Subcutaneous abdominal adipose tissue (tissue), 5 donors: ENCODE measurements at regions not wholly inside any gene's neighbourhood (a gene's known extent, or its start where the extent isn't known, plus 50 kb on each side); places are given as distances from the start of the nearest gene placed in this dataset.

Experiments
- H3K27ac ChIP-seq: one replicate; pipeline ENCODE4 v1.7.0; 2013; ENCODE audit warnings: low read depth, mild to moderate bottlenecking, inconsistent platforms, low read length, moderate library complexity
- H3K27me3 ChIP-seq, 5 donors: one replicate each; pipeline ENCODE4 v1.7.0; 2013; ENCODE audit warnings: low read length in 5 of 5, inconsistent platforms in 1 of 5; ENCODE audit not compliant: control insufficient read depth in 5 of 5, insufficient read depth in 4 of 5
- H3K36me3 ChIP-seq, 5 donors: one replicate each; pipeline ENCODE4 v1.7.0; 2013; ENCODE audit warnings: low read length in 5 of 5; ENCODE audit not compliant: control insufficient read depth in 5 of 5, insufficient read depth in 5 of 5
- H3K4me1 ChIP-seq, 5 donors: one replicate each; pipeline ENCODE4 v1.7.0; 2013; ENCODE audit warnings: low read length in 5 of 5, mild to moderate bottlenecking in 3 of 5, moderate library complexity in 1 of 5; ENCODE audit not compliant: control insufficient read depth in 5 of 5, insufficient read depth in 5 of 5
- H3K4me3 ChIP-seq, 5 donors: one replicate each; pipeline ENCODE4 v1.7.0; 2013; ENCODE audit warnings: low read length in 5 of 5, low read depth in 1 of 5
- H3K9ac ChIP-seq, 5 donors: one replicate each; pipeline ENCODE4 v1.7.0; 2013; ENCODE audit warnings: low read length in 5 of 5, mild to moderate bottlenecking in 4 of 5, moderate library complexity in 3 of 5
- H3K9me3 ChIP-seq, 5 donors: one replicate each; pipeline ENCODE4 v1.7.0; 2013; ENCODE audit warnings: low read length in 5 of 5; ENCODE audit not compliant: control insufficient read depth in 5 of 5
- donor health status: healthy.
- donor health status: healthy.
- donor health status: healthy.
- donor health status: healthy.
- donor health status: healthy.

- H3K9ac ChIP-seq = no peak overlapping the region
- H3K27ac ChIP-seq = no peak overlapping the region
- no peak overlapping the region for H3K4me3 ChIP-seq
- no peaks in the 10 kb centered on the region for H3K9me3 ChIP-seq
- H3K4me1 ChIP-seq = no peaks in the 10 kb centered on the region
- H3K36me3 ChIP-seq = no peaks in the 10 kb centered on the region
- no peaks in the 10 kb centered on the region for H3K27me3 ChIP-seq
These were observed 124.7 kb downstream of the TNFSF18 start for GRCh38 chr1:172926070-172926469.

DNA sequence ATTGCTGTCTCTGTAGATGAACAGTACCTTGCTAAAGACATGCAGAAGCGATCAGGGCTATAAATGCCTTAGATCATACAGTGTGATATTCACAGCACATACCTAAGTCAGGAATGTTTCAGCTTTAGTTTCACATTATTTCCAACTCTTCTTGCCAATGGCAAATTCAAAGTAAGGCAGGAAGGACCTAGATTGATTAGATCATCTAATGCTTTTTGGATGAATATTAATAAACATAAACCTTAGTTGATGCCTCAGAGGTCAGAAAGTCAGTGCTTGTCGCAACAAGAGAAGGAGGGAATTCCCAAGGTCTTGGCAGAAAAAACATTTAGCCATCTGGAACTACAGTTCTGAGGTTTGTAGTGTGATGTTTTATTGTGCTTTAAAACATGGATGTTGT is 122.3 kb downstream of the TNFSF18 start:
- Histone ChIP-seq H3K36me3 (no peaks in the 10 kb centered on the region), H3K9ac (no peak overlapping the region), H3K4me3 (no peak overlapping the region), H3K4me1 (peaks cover 0 to under 1% (median 0%) of the 10 kb centered on the region in 5 donors), H3K27me3 (no peaks in the 10 kb centered on the region), H3K27ac (no peak overlapping the region), H3K9me3 (no peaks in the 10 kb centered on the region)

- Histone ChIP-seq H3K36me3 (no peaks in the 10 kb centered on the region), H3K27me3 (no peaks in the 10 kb centered on the region), H3K9me3 (no peaks in the 10 kb centered on the region), H3K4me3 (no peak overlapping the region), H3K9ac (no peak overlapping the region), H3K27ac (no peak overlapping the region), H3K4me1 (peaks cover 0 to 7% (median 4%) of the 10 kb centered on the region in 5 donors)
These were observed 121.7 kb downstream of the TNFSF18 start for GRCh38 chr1:172929006-172929405.

DNA sequence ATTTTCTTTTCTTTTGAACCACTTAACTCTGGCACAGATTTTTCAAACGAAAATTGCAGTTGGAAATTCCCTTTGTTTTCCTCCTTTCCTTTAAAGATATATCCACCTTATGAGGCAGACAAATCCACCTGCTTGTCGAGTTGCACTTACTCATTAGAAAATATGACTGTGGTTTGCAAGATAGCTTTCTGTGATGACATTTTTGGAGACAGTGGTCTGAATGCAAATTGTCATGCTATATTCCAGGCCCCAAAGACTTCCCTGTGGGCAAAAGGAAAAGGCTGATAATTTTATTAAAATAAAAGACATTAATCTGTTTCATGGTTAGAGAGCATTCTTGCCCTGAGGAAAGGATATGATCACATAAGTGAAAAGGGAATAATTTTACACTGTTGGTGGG is 120.6 kb downstream of the TNFSF18 start:
- no peak overlapping the region for H3K4me3 ChIP-seq
- no peak overlapping the region for H3K27ac ChIP-seq
- no peaks in the 10 kb centered on the region for H3K9me3 ChIP-seq
- H3K9ac ChIP-seq = no peak overlapping the region
- no peaks in the 10 kb centered on the region for H3K36me3 ChIP-seq
- H3K27me3 ChIP-seq = no peaks in the 10 kb centered on the region
- H3K4me1 ChIP-seq = peaks cover 0 to 15% (median 6%) of the 10 kb centered on the region in 5 donors

GRCh38 chr1:172931340-172931739 is 119.4 kb downstream of the TNFSF18 start:
- Histone ChIP-seq H3K27me3 (no peaks in the 10 kb centered on the region), H3K9me3 (no peaks in the 10 kb centered on the region), H3K27ac (no peak overlapping the region), H3K4me3 (no peak overlapping the region), H3K4me1 (peaks cover 0 to 15% (median 6%) of the 10 kb centered on the region in 5 donors), H3K36me3 (no peaks in the 10 kb centered on the region), H3K9ac (no peak overlapping the region)

- peaks cover 0 to 15% (median 6%) of the 10 kb centered on the region in 5 donors for H3K4me1 ChIP-seq
- no peaks in the 10 kb centered on the region for H3K36me3 ChIP-seq
- H3K27me3 ChIP-seq = no peaks in the 10 kb centered on the region
- H3K9ac ChIP-seq = no peak overlapping the region
- H3K27ac ChIP-seq = no peak overlapping the region
- no peaks in the 10 kb centered on the region for H3K9me3 ChIP-seq
- no peak overlapping the region for H3K4me3 ChIP-seq
These were observed 119.0 kb downstream of the TNFSF18 start for GRCh38 chr1:172931761-172932160.

GRCh38 chr1:172932981-172933380 is 117.8 kb downstream of the TNFSF18 start:
- no peak overlapping the region for H3K27ac ChIP-seq
- no peak overlapping the region for H3K4me3 ChIP-seq
- no peak overlapping the region for H3K9ac ChIP-seq
- no peaks in the 10 kb centered on the region for H3K9me3 ChIP-seq
- peaks cover 0 to 15% (median 6%) of the 10 kb centered on the region in 5 donors for H3K4me1 ChIP-seq
- H3K36me3 ChIP-seq = no peaks in the 10 kb centered on the region
- H3K27me3 ChIP-seq = no peaks in the 10 kb centered on the region

DNA sequence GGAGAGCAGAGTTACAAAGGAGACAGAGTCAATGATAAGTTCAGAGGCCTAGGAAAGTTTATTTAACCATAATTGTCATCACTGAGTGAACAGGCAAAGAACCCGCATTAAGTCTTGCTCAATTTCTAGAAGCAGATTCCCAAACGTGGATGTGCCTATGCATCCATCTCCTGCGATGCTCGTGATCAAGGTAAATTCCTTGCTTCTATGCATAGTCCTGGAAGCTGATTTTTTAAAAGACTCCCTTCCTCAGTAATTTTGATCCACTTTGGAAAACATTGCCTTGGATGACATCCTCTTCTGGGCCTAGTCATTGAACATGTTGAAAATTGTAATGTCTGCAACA is 116.4 kb downstream of the TNFSF18 start:
- H3K36me3 ChIP-seq = no peaks in the 10 kb centered on the region
- peak overlapping the region; percentile 42 for H3K27ac ChIP-seq
- H3K9me3 ChIP-seq = no peaks in the 10 kb centered on the region
- no peak overlapping the region for H3K4me3 ChIP-seq
- H3K27me3 ChIP-seq = no peaks in the 10 kb centered on the region
- H3K9ac ChIP-seq = no peak overlapping the region
- peaks cover 0 to 15% (median 6%) of the 10 kb centered on the region in 5 donors for H3K4me1 ChIP-seq

- Histone ChIP-seq H3K27ac (peak overlapping the region; percentile 42), H3K36me3 (no peaks in the 10 kb centered on the region), H3K9me3 (no peaks in the 10 kb centered on the region), H3K4me1 (peaks cover 0 to 15% (median 6%) of the 10 kb centered on the region in 5 donors), H3K9ac (no peak overlapping the region), H3K27me3 (no peaks in the 10 kb centered on the region), H3K4me3 (no peak overlapping the region)
These were observed 115.6 kb downstream of the TNFSF18 start for GRCh38 chr1:172935062-172935592.

- Histone ChIP-seq H3K27ac (no peak overlapping the region), H3K36me3 (no peaks in the 10 kb centered on the region), H3K4me1 (peaks cover 0 to 15% (median 6%) of the 10 kb centered on the region in 5 donors), H3K27me3 (no peaks in the 10 kb centered on the region), H3K9me3 (no peaks in the 10 kb centered on the region), H3K9ac (no peak overlapping the region), H3K4me3 (no peak overlapping the region)
These were observed 114.6 kb downstream of the TNFSF18 start for GRCh38 chr1:172936088-172936645.
